ENCODE measurements at regions not wholly inside any gene's neighbourhood (a gene's known extent, or its start where the extent isn't known, plus 50 kb on each side); places are given as distances from the start of the nearest gene placed in this dataset.

- H3K4me3 ChIP-seq (ENCODE audit: insufficient read depth, low read length) = no peak overlapping the region
- H2AFZ ChIP-seq (ENCODE audit: low read length) = no peak overlapping the region
- peaks cover 19% of the 10 kb centered on the region for H3K4me1 ChIP-seq (ENCODE audit: insufficient read depth, low read length)
- H3K4me2 ChIP-seq (ENCODE audit: insufficient read depth, low read length) = no peak overlapping the region
- H3K9me3 ChIP-seq (ENCODE audit: low read depth, low read length) = no peaks in the 10 kb centered on the region
- DNase-seq (ENCODE audit: insufficient read length, low spot score, missing footprints) = peak; percentile 73
- H4K20me1 ChIP-seq (ENCODE audit: insufficient read depth, low read length) = no peaks in the 10 kb centered on the region
- no peaks in the 10 kb centered on the region for H3K79me2 ChIP-seq (ENCODE audit: insufficient read depth, low read length)
- no peak overlapping the region for H3K27ac ChIP-seq (ENCODE audit: low read depth, low read length)
- TF ChIP-seq, protein P1, sequence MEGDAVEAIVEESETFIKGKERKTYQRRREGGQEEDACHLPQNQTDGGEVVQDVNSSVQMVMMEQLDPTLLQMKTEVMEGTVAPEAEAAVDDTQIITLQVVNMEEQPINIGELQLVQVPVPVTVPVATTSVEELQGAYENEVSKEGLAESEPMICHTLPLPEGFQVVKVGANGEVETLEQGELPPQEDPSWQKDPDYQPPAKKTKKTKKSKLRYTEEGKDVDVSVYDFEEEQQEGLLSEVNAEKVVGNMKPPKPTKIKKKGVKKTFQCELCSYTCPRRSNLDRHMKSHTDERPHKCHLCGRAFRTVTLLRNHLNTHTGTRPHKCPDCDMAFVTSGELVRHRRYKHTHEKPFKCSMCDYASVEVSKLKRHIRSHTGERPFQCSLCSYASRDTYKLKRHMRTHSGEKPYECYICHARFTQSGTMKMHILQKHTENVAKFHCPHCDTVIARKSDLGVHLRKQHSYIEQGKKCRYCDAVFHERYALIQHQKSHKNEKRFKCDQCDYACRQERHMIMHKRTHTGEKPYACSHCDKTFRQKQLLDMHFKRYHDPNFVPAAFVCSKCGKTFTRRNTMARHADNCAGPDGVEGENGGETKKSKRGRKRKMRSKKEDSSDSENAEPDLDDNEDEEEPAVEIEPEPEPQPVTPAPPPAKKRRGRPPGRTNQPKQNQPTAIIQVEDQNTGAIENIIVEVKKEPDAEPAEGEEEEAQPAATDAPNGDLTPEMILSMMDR (IDR thresholded peaks at IDR 0.05; ENCODE audit: extremely low read depth, low read depth, low read length) = no peak
- no peaks in the 10 kb centered on the region for H3K36me3 ChIP-seq (ENCODE audit: insufficient read depth, low read length)
- H3K27me3 ChIP-seq (ENCODE audit: insufficient read depth, low read length) = no peaks in the 10 kb centered on the region
These were observed 149.6 kb downstream of the ZNF608 start for GRCh38 chr5:124596595-124597421.

DNA sequence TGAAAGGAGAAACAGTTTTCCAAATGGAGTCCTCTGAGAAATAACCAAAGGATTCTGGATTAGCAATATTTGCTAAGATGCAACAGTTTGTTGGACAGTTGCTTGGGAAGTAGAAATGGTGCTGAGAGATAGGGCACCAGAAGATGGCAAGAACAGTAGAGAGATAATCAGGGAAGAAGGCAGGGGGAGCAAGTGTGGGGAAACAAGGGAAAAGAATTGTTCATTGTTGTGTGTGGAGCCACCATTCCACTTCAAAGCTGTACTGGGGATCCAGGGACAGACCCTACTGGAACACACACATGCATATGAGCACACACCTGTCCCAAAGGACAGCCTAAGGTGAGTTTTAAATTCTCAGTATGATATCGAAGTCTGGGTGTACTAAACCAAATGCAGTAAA lies 152.5 kb downstream of the ZNF608 start:
- DNase-seq (ENCODE audit: insufficient read length, low spot score, missing footprints) = no peak
- H3K4me1 ChIP-seq (ENCODE audit: insufficient read depth, low read length) = peaks cover 12% of the 10 kb centered on the region

DNA sequence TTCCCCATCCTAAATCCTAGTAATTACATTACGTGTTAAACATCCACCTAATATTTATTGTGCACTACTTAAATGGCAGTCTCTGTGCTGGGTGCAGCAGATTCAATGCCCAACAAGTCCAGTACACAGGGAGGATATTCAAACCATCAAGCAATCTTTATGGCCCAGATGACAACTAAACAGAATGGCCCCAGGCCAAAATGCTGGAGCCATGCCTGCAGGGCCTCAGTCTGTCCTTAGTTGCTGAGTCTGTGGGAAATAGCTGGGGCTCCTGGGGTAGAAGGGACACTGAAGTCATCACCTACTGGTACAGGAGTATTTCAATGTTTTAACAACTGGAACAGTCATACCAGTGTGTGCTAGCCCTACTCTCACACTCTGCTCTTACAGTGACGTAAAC lies 153.5 kb downstream of the ZNF608 start:
- H3K27me3 ChIP-seq (ENCODE audit: insufficient read depth, low read length) = no peaks in the 10 kb centered on the region
- H3K4me3 ChIP-seq (ENCODE audit: insufficient read depth, low read length) = no peak overlapping the region
- H4K20me1 ChIP-seq (ENCODE audit: insufficient read depth, low read length) = no peaks in the 10 kb centered on the region
- H3K4me1 ChIP-seq (ENCODE audit: insufficient read depth, low read length) = peaks cover 12% of the 10 kb centered on the region
- no peak overlapping the region for H3K4me2 ChIP-seq (ENCODE audit: insufficient read depth, low read length)
- DNase-seq (ENCODE audit: insufficient read length, low spot score, missing footprints) = no peak
- no peaks in the 10 kb centered on the region for H3K9me3 ChIP-seq (ENCODE audit: low read depth, low read length)
- no peak overlapping the region for H3K27ac ChIP-seq (ENCODE audit: low read depth, low read length)
- H2AFZ ChIP-seq (ENCODE audit: low read length) = no peak overlapping the region
- TF ChIP-seq, protein P1 (IDR thresholded peaks at IDR 0.05; ENCODE audit: extremely low read depth, low read depth, low read length) = no peak
- no peaks in the 10 kb centered on the region for H3K79me2 ChIP-seq (ENCODE audit: insufficient read depth, low read length)
- H3K36me3 ChIP-seq (ENCODE audit: insufficient read depth, low read length) = no peaks in the 10 kb centered on the region

More for the DNA sequence above, 152.5 kb downstream of the ZNF608 start:
- H3K9me3 ChIP-seq (ENCODE audit: low read depth, low read length) = no peaks in the 10 kb centered on the region
- H3K79me2 ChIP-seq (ENCODE audit: insufficient read depth, low read length) = no peaks in the 10 kb centered on the region
- no peak overlapping the region for H3K27ac ChIP-seq (ENCODE audit: low read depth, low read length)
- H3K4me2 ChIP-seq (ENCODE audit: insufficient read depth, low read length) = no peak overlapping the region
- H3K36me3 ChIP-seq (ENCODE audit: insufficient read depth, low read length) = no peaks in the 10 kb centered on the region
- H2AFZ ChIP-seq (ENCODE audit: low read length) = no peak overlapping the region
- TF ChIP-seq, protein P1 (IDR thresholded peaks at IDR 0.05; ENCODE audit: extremely low read depth, low read depth, low read length) = no peak
- no peaks in the 10 kb centered on the region for H4K20me1 ChIP-seq (ENCODE audit: insufficient read depth, low read length)
- no peaks in the 10 kb centered on the region for H3K27me3 ChIP-seq (ENCODE audit: insufficient read depth, low read length)
- H3K4me3 ChIP-seq (ENCODE audit: insufficient read depth, low read length) = no peak overlapping the region

DNA sequence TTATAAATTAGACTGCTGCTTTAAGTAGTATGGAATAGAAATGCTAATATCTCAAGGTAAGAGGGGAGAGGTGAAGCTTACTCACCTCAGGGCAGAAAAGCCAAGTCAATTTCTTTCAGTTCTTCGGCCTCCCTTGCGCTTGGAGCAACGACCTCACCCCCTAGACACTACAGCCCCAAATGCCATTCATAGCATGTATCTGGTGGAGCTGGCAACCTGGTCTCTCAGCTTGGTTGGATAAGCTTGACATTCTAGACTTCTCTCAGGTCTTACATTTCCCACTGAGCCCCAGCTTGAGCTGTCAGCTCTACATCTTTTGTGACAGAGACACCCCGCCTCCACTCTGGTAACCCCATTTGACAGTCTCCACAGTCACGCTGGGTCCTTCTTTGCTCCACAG lies 154.9 kb downstream of the ZNF608 start:
- no peak overlapping the region for H3K4me3 ChIP-seq (ENCODE audit: insufficient read depth, low read length)
- H3K4me1 ChIP-seq (ENCODE audit: insufficient read depth, low read length) = peaks cover 3% of the 10 kb centered on the region
- H3K27me3 ChIP-seq (ENCODE audit: insufficient read depth, low read length) = no peaks in the 10 kb centered on the region
- no peaks in the 10 kb centered on the region for H3K79me2 ChIP-seq (ENCODE audit: insufficient read depth, low read length)
- no peaks in the 10 kb centered on the region for H3K36me3 ChIP-seq (ENCODE audit: insufficient read depth, low read length)
- no peak overlapping the region for H3K27ac ChIP-seq (ENCODE audit: low read depth, low read length)
- no peaks in the 10 kb centered on the region for H4K20me1 ChIP-seq (ENCODE audit: insufficient read depth, low read length)
- no peak overlapping the region for H3K4me2 ChIP-seq (ENCODE audit: insufficient read depth, low read length)
- H2AFZ ChIP-seq (ENCODE audit: low read length) = no peak overlapping the region
- TF ChIP-seq, protein P1 (IDR thresholded peaks at IDR 0.05; ENCODE audit: extremely low read depth, low read depth, low read length) = no peak
- H3K9me3 ChIP-seq (ENCODE audit: low read depth, low read length) = no peaks in the 10 kb centered on the region
- DNase-seq (ENCODE audit: insufficient read length, low spot score, missing footprints) = no peak
